Activated T-cell treated with anti-CD3 and anti-CD28 coated beads for 1 hour (primary cell): ENCODE measurements at regions not wholly inside any gene's neighbourhood (a gene's known extent, or its start where the extent isn't known, plus 50 kb on each side); places are given as distances from the start of the nearest gene placed in this dataset.

Source experiments
- DNase-seq: peaks from one replicate; pipeline ENCODE4 v3.0.0-alpha.2; 2020; ENCODE audit warnings: low read depth

- DNase-seq = no peak
Observed at GRCh38 chr6:166046982-166047381, 120.7 kb downstream of the TBXT start.

- DNase-seq = no peak
Observed at GRCh38 chr6:166046226-166046625, 121.4 kb downstream of the TBXT start.

- no peak for DNase-seq
Observed at GRCh38 chr6:166045860-166046200, 121.8 kb downstream of the TBXT start.

GRCh38 chr6:166045173-166045859, 122.3 kb downstream of the TBXT start:
- no peak for DNase-seq

GRCh38 chr6:166041277-166041676, 126.4 kb downstream of the TBXT start:
- DNase-seq = no peak

- DNase-seq = no peak
Observed at GRCh38 chr6:166040292-166040691, 127.4 kb downstream of the TBXT start.

GRCh38 chr6:166036316-166037095, 131.1 kb downstream of the TBXT start:
- DNase-seq = no peak

- no peak for DNase-seq
Observed at GRCh38 chr6:166032366-166033200, 135.1 kb downstream of the TBXT start.

GRCh38 chr6:166031275-166031674, 136.4 kb downstream of the TBXT start:
- DNase-seq = no peak

GRCh38 chr6:166029506-166029905, 138.1 kb downstream of the TBXT start:
- DNase-seq = no peak

- DNase-seq = no peak
Observed at GRCh38 chr6:166027761-166028160, 139.9 kb downstream of the TBXT start.

GRCh38 chr6:166026586-166027126, 141.0 kb downstream of the TBXT start:
- DNase-seq = no peak

- DNase-seq = no peak
Observed at GRCh38 chr6:166025149-166025898, 142.3 kb downstream of the TBXT start.

- no peak for DNase-seq
Observed at GRCh38 chr6:166024252-166024651, 143.4 kb downstream of the TBXT start.

GRCh38 chr6:166023273-166023989, 144.2 kb downstream of the TBXT start:
- DNase-seq = no peak

- no peak for DNase-seq
Observed at GRCh38 chr6:166021429-166021828, 146.2 kb downstream of the TBXT start.

GRCh38 chr6:166019214-166019613, 148.4 kb downstream of the TBXT start:
- no peak for DNase-seq

GRCh38 chr6:166017032-166017635, 150.5 kb downstream of the TBXT start:
- no peak for DNase-seq

GRCh38 chr6:166014966-166015365, 152.7 kb downstream of the TBXT start:
- no peak for DNase-seq

GRCh38 chr6:166010136-166010960, 157.3 kb downstream of the TBXT start:
- DNase-seq = no peak
